ENCODE measurements at regions not wholly inside any gene's neighbourhood (a gene's known extent, or its start where the extent isn't known, plus 50 kb on each side); places are given as distances from the start of the nearest gene placed in this dataset.

DNA sequence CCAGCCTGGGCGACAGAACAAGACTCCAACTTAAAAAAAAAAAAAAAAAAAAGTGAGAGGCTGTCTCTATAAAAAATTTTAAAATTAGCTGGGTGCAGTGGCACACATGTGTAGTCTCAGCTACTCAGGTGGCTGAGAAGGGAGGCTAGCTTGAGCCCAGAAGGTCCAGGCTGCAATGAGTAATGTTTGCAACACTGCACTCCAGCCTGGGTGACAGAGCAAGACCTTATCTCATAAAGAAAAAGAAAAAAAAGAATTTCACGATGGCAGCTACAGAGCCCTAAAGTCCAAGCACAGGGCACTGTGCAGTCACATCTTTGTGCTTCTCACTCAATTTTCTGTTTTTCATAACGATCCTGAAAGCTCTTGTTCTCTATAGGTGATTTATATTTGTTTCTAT is 209.5 kb upstream of the KCTD7 start:
- DNase-seq (ENCODE audit: low read depth, low spot score) (no peak), FAIRE-seq (no peak), ATAC-seq (no peak)
- 96% methylated on average over 3 of the region's 3 CpGs for WGBS (ENCODE audit: insufficient coverage, insufficient replicate concordance, low lambda C conversion rate, missing lambda C conversion rate)
- Histone ChIP-seq H3K79me2 (ENCODE audit: control insufficient read depth, insufficient read depth, low read length) (no peaks in the 10 kb centered on the region), H3K4me1 (ENCODE audit: control insufficient read depth, insufficient read depth, low read length) (no peaks in the 10 kb centered on the region), H3K4me3 (no peak overlapping the region), H4K20me1 (ENCODE audit: control insufficient read depth, insufficient read depth) (no peaks in the 10 kb centered on the region), H3K27ac (ENCODE audit: control insufficient read depth, insufficient read depth) (no peak overlapping the region), H3K9me3 (replicated peaks; ENCODE audit: control insufficient read depth, insufficient read depth, low read length) (no peaks in the 10 kb centered on the region), H3K36me3 (ENCODE audit: control insufficient read depth in 2 of 2, insufficient read depth in 2 of 2, low read length in 1 of 2) (no peaks in the 10 kb centered on the region; a peak in 1 of 4 replicates), H3K9ac (ENCODE audit: control insufficient read depth, insufficient read depth, low read length) (no peak overlapping the region), H3K4me2 (ENCODE audit: control insufficient read depth, insufficient read depth) (no peak overlapping the region), H2AFZ (ENCODE audit: control insufficient read depth, low read depth, low read length) (no peak overlapping the region), H3K27me3 (replicated peaks in 1 of 2; ENCODE audit: control insufficient read depth in 2 of 2, insufficient read depth in 2 of 2, low read length in 1 of 2) (no peaks in the 10 kb centered on the region)
- ChIA-PET POLR2A (interaction anchor here (0.6 kb wide), 1 partner anchor 14 kb away, joined by 3 read pairs; no protein-coding TSS in a partner anchor), SMC1A (ENCODE audit: uncharacterized antibody, unreplicated experiment) (no interaction called here), CTCF (interaction anchor here (1.0 to 1.5 kb wide), 2 partner anchors 16 to 17 kb away, joined by 3 read pairs; no protein-coding TSS in a partner anchor), RAD21 (ENCODE audit: unreplicated experiment) (no interaction called here)
- no TSS peak for BruUV-seq (replicated peaks)
- TF ChIP-seq SMAD5 (IDR thresholded peaks at IDR 0.05; ENCODE audit: low read depth) (no peak), EZH2 (IDR thresholded peaks at IDR 0.05; ENCODE audit: borderline replicate concordance, control insufficient read depth, low read depth, low read length) (no peak), TAF1 (IDR thresholded peaks at IDR 0.05; ENCODE audit: borderline replicate concordance, low read depth, low read length) (no peak), JUNB (IDR thresholded peaks at IDR 0.05) (no peak), E2F4 (IDR thresholded peaks at IDR 0.05; ENCODE audit: low read depth, low read length) (no peak), GABPA (IDR thresholded peaks at IDR 0.05; ENCODE audit: low read depth) (no peak), NBN (IDR thresholded peaks at IDR 0.05) (no peak), PRDM15 (CRISPR knock-in tag; IDR thresholded peaks at IDR 0.05) (no peak), ZSCAN29 (IDR thresholded peaks at IDR 0.05) (no peak), IRF5 (IDR thresholded peaks at IDR 0.05; ENCODE audit: borderline replicate concordance) (no peak)
- in situ Hi-C loops (cut with MboI): no loop called here
- intact Hi-C loops (cut with micrococcal nuclease; ENCODE audit: unreplicated experiment): no loop called here

Data from GM12878 (cell line).